Stimulated activated CD8-positive, alpha-beta memory T cell treated with anti-CD3 and anti-CD28 coated beads, Interleukin-2, amount 100 ng/mL, for 48 hours (primary cell): ENCODE measurements at regions not wholly inside any gene's neighbourhood (a gene's known extent, or its start where the extent isn't known, plus 50 kb on each side); places are given as distances from the start of the nearest gene placed in this dataset.

ENCODE experiments used
- DNase-seq, 2 donors: peaks; one replicate each; pipeline ENCODE4 v3.0.0-alpha.2; 2020; ENCODE audit warnings: low read depth in 2 of 2

DNA sequence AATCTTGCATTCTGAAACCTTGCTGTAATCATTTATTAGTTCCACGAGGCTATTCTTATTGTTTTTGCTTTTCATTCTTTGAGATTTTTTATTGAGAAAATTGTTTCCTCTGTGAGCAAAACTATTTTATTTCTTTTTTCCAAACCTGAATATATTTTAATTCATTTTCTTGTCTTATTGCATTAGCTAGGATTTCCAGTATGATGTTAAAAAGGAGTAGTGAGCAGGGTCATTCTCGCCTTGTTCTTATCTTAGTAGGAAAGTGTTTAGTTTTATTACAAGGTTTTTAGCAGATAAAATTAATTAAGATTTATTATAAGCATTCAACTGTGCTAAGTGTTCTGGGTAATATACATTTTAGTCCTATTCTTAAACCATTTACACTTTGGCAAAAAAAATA is 214.6 kb upstream of the KLF6 start:
- DNase-seq: no peak

DNA sequence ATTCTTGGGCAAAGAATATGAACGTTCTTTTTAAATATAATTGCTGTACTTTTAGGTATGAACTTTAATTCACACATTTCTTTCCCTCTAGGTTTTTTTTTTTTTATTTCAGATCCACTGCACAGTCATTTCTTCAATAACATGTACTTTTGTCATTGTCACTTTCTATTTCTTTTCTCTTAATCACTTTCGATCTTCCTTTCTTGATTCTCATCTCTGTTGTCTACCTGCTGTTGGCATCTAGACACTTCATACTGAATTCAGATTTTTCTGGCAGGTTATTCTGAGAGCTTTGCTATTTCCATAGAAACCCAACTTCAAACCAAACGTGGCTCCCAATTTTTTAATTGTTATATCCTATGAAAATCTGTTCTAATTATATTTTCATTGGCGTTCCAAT is 211.7 kb upstream of the KLF6 start:
- DNase-seq: no peak

DNA sequence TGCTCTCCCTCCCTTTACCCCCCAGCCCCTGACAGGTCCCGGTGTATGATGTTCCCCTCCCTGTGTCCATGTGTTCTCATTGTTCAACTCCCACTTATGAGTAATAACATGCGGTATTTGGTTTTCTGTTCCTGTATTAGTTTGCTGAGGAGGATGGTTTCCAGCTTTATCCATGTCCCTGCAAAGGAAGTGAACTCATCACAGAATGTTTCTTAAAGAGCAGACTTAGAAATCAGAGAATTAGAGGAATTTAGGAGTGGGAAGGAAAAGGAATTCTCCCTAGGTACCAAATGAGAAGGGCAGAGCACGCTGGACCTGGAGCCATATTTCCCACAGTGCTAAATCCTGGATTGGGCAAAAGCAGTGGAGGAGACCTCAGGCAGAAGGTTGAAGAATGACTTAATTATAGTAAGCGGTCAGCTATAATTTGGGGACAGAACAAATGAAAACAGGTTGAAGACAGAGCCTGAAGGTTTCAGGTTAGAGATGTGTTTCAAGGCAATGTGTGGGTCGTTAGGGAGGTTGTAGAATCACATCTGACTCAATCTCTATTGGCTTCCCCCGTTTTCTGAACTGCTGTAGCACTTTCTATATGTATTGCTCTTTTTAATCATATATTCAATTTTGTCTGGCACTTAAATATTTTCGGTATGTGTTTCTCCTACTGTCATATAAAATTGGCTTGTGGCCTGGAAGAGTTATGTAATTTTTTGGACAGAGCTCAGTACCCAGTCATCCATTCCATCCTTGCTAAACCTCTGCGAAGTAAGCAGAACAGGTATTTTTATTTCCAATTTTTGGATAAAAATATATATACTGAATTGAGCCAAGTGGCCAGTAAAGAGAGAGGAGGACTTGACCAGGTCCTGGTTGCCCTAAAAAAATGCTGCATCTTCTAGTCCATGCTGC is 210.5 kb upstream of the KLF6 start:
- DNase-seq: no peak

DNA sequence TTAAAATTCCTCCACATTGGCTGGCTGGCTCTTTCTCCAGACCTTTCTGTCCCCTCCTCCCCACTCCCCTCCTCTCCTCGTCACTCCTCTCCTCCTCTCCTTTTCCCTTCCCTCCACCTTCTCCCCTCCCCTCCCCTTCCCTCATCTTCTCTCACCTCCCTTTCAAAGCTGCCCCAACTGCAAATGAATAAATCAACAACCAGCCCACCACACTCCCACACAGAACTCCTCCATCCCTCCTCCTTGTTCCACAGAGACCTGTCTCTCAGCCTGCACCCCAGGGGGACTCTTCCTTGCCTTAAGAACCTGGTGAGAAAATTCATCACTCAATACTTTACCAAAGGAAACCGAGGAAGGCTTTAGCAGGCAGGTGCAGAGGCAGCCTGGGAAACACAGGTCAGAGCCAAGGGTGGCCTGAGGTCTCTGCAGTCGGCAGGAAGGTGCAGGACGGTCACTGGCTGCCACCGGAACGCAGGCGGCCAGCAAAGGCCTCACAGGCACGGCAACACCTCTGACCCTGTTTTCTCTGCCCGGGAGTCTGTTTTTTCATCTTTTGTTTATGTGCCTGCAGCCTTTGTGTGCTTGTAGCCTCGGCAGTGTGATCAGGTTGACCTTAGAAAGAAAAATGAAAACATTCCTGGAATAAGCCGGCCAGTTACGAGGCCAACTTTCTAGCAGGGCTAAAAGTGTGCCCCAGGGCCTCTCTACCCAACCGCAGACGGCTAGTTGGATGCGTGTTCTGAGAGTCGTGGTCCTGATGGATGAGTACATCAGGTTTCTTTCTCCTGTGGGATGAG is 207.6 kb upstream of the KLF6 start:
- no peak for DNase-seq

DNA sequence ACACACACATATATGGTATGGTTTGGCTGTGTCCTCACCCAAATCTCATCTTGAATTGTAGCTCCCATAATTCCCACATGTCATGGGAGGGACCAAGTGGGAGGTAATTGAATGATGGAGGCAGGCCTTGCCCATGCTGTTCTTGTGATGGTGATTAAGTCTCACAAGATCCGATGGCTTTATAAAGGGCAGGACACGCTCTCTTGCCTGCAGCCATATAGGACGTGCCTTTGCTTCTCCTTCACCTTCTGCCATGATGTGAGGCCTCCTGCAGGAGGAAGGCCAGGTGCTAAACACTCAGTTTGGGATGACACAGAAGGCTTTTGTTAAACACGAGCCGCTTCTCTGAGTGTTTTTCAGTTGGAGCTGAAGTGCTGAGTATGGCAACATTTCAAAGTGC is 205.3 kb upstream of the KLF6 start:
- DNase-seq: no peak

GRCh38 chr10:3987143-3987974 is 202.3 kb upstream of the KLF6 start:
- DNase-seq: no peak

GRCh38 chr10:3986493-3987142 is 201.6 kb upstream of the KLF6 start:
- DNase-seq: no peak

GRCh38 chr10:3982746-3983442 is 197.9 kb upstream of the KLF6 start:
- DNase-seq: no peak

DNA sequence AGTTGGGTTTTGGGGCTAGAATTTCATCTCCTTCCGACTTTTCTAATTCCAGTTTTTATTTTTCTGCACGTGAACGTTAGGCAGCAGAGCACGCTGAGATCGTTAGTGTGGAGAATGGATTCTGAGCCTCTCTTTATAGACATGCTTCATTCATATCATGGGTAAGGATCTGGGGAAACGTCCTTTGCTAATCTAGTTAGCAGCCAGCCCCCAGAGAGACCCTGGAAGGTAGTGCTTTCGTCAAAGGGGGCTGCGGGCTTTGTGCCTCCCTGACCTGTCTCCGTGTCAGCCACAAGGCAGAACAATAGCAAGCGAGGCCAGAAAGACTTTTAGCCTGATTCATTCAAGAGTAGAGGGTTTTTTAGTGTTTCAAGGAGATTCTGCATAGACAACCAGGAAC is 196.3 kb upstream of the KLF6 start:
- DNase-seq: no peak

DNA sequence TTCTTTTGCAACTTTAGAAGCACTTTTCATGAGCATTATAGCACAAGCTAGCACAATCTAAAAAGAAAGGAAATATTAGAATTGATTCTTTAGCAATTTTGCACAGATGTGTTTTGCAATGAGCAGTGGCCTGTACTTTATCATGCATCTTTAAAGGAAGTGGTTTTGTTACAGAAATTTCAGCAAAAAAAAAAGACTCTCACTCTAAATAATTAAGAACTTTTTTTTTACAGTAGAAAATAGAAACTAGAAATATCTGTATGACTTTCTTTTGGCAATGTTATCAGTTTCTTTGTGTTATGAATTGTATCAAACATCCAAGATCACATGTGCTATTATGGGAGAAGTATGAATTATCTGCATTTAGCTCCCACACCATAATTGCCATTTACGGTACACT is 195.7 kb upstream of the KLF6 start:
- no peak for DNase-seq

DNA sequence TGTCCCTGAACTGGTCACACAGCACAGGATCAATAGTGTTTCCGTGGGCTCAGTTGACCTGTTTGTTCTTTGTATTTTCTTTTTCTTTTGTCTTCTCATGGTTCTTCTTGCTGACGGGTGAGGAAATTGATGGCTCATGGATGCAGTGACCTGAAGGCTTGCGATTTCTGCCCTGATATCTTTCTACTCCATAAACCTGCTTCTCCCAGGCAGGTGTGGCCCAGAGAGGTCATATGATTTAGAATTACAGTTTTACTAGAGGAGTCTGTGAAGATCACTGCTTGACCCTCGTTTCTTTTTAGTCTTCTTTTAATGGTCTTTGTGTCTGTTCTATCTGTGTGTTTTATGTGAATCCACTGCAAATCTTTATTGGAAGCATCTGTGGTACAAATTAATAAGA is 195.1 kb upstream of the KLF6 start:
- no peak for DNase-seq

DNA sequence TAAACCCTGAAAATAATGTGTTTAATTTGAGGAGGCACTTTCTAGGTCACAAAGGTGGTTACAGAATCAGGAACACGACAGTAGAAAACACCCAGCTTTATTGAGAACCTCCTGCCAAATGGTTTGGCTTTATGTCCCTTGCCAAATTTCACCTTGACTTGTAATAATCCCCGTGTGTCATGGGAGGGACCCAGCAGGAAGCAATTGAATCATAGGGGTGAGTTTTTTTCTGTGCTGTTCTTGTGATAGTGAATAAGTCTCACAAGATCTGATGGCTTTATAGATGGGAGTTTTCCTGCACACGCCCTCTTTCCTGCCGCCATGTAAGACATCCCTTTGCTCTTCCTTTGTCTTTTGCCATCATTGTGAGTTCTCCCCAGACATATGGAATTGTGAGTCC is 193.8 kb upstream of the KLF6 start:
- DNase-seq: no peak

GRCh38 chr10:3978174-3978573 is 193.2 kb upstream of the KLF6 start:
- DNase-seq: no peak

GRCh38 chr10:3977761-3978160 is 192.8 kb upstream of the KLF6 start:
- DNase-seq: no peak

DNA sequence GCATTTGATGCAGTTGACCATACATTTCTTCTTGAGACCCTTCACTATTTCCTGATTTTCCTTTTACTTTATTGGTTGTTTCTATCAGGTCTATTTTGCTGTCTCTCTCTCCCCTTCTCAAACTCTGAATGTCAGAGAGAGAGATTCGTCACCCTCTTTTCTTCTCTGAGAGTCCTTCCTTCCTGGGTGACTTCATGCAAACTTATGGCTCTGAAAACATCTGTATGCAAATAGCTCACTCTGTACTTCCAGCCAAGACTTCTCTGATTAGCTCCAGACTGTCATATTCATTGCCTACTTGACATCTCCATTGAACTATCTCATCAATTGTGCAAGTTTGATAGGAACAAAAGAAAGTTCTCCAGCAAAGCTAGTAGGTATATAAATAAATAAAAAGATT is 191.7 kb upstream of the KLF6 start:
- DNase-seq: no peak

- no peak for DNase-seq
Observed at GRCh38 chr10:3976171-3976570, 191.2 kb upstream of the KLF6 start.

DNA sequence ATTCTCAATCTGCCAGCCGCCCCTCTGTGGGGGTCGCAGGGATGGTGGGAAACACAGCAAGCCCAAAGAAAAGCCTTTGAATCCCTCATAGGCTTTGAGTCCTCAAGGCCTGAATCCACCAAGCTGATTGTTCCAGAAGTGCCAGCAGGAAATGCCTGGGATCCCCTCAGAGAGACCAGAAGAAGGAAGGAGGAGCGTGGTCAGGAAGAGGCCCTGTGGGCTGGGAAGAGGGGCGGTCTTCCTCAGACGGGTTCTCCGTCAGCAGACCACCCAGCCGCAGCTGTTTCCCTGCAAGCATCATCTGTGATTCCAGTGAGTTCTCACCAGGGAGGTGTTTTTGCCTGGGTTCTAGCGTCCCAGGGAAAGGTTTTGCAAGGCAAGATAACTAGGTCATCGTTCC is 190.0 kb upstream of the KLF6 start:
- no peak for DNase-seq

GRCh38 chr10:3972460-3973301 is 187.7 kb upstream of the KLF6 start:
- DNase-seq: peak; percentile 20 to 21

DNA sequence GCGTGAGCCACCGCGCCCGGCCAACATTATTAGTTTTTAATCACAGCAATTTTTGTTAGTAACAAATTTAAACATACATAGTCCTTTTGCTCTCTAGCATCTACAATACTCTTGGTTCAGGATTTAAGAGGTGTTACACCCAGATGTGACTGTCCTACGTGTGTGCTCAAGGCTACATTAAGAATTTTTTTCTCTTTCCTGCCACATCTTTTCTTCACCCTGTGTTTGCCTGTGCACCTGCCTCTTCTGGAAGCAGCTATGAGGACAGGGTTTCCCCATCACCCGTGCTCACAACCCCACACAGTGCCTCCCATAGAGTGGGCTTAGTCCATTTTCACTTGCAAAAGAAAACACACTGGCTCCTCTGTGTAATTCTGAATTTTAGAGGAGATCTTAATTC is 186.7 kb upstream of the KLF6 start:
- no peak for DNase-seq
